ENCODE measurements at regions not wholly inside any gene's neighbourhood (a gene's known extent, or its start where the extent isn't known, plus 50 kb on each side); places are given as distances from the start of the nearest gene placed in this dataset.

GRCh38 chr2:181742361-181742760, 62.0 kb upstream of the NEUROD1 start:
- Histone ChIP-seq H3K27ac (replicated peaks; ENCODE audit: low read length) (no peak overlapping the region), H3K4ac (ENCODE audit: low read length) (no peak overlapping the region), H3K9ac (ENCODE audit: low read depth, low read length, poor library complexity) (no peak overlapping the region), H3K4me3 (ENCODE audit: low read length in 2 of 2) (no peak overlapping the region), H3K14ac (ENCODE audit: low read length) (no peak overlapping the region), H4K91ac (ENCODE audit: low read depth, low read length, poor library complexity) (no peak overlapping the region), H2BK5ac (ENCODE audit: low read length) (no peak overlapping the region), H4K8ac (ENCODE audit: low read depth, low read length) (no peak overlapping the region), H2BK12ac (ENCODE audit: low read length) (no peak overlapping the region), H3K79me1 (ENCODE audit: low read depth, low read length) (no peaks in the 10 kb centered on the region), H2BK120ac (ENCODE audit: low read depth, low read length) (no peak overlapping the region), H3K23ac (ENCODE audit: low read depth, low read length, poor library complexity) (no peak overlapping the region), H2AK5ac (ENCODE audit: low read depth, low read length) (no peak overlapping the region), H3K4me2 (ENCODE audit: insufficient read depth, low read length, poor library complexity, severe bottlenecking) (no peak overlapping the region), H3K4me1 (ENCODE audit: control insufficient read depth in 2 of 2, insufficient read depth in 1 of 2, low read depth in 1 of 2, low read length in 2 of 2) (no peaks in the 10 kb centered on the region), H2AFZ (ENCODE audit: low read length) (no peak overlapping the region), H3K36me3 (replicated peaks in 1 of 2; ENCODE audit: control insufficient read depth in 2 of 2, insufficient read depth in 2 of 2, low read length in 2 of 2) (no peaks in the 10 kb centered on the region), H2BK15ac (ENCODE audit: low read length) (no peak overlapping the region), H3K18ac (ENCODE audit: low read length) (no peak overlapping the region), H3K9me3 (replicated peaks in 1 of 2; ENCODE audit: control insufficient read depth in 2 of 2, insufficient read depth in 1 of 2, low read depth in 1 of 2, low read length in 2 of 2) (peaks cover 0 to 14% of the 10 kb centered on the region in 2 donors), H3K27me3 (ENCODE audit: control insufficient read depth in 3 of 3, insufficient read depth in 3 of 3, low read depth in 1 of 3, low read length in 3 of 3) (no peaks in the 10 kb centered on the region)
- DNase-seq (ENCODE audit: low spot score), result no peak
- WGBS, 2 donors (ENCODE audit: extremely low coverage in 2 of 2, insufficient read length in 2 of 2, insufficient replicate concordance in 1 of 2), result no CpG with 5 or more reads among the region's 3 CpGs

GRCh38 chr2:181742922-181743722, 62.8 kb upstream of the NEUROD1 start:
- Histone ChIP-seq H3K18ac (ENCODE audit: low read length) (no peak overlapping the region), H2BK5ac (ENCODE audit: low read length) (no peak overlapping the region), H3K79me1 (ENCODE audit: low read depth, low read length) (no peaks in the 10 kb centered on the region), H3K27me3 (ENCODE audit: control insufficient read depth in 3 of 3, insufficient read depth in 3 of 3, low read depth in 1 of 3, low read length in 3 of 3) (no peaks in the 10 kb centered on the region), H3K14ac (ENCODE audit: low read length) (no peak overlapping the region), H3K4ac (ENCODE audit: low read length) (no peak overlapping the region), H3K23ac (ENCODE audit: low read depth, low read length, poor library complexity) (no peak overlapping the region), H3K4me2 (ENCODE audit: insufficient read depth, low read length, poor library complexity, severe bottlenecking) (no peak overlapping the region), H3K9ac (ENCODE audit: low read depth, low read length, poor library complexity) (no peak overlapping the region), H2AK5ac (ENCODE audit: low read depth, low read length) (no peak overlapping the region), H3K4me1 (ENCODE audit: control insufficient read depth in 2 of 2, insufficient read depth in 1 of 2, low read depth in 1 of 2, low read length in 2 of 2) (no peaks in the 10 kb centered on the region), H3K36me3 (replicated peaks in 1 of 2; ENCODE audit: control insufficient read depth in 2 of 2, insufficient read depth in 2 of 2, low read length in 2 of 2) (no peaks in the 10 kb centered on the region), H3K4me3 (ENCODE audit: low read length in 2 of 2) (no peak overlapping the region), H4K91ac (ENCODE audit: low read depth, low read length, poor library complexity) (no peak overlapping the region), H4K8ac (ENCODE audit: low read depth, low read length) (no peak overlapping the region), H2AFZ (ENCODE audit: low read length) (no peak overlapping the region), H3K9me3 (replicated peaks in 1 of 2; ENCODE audit: control insufficient read depth in 2 of 2, insufficient read depth in 1 of 2, low read depth in 1 of 2, low read length in 2 of 2) (peaks cover 2 to 19% of the 10 kb centered on the region in 2 donors), H2BK12ac (ENCODE audit: low read length) (no peak overlapping the region), H2BK15ac (ENCODE audit: low read length) (no peak overlapping the region), H3K27ac (replicated peaks; ENCODE audit: low read length) (no peak overlapping the region), H2BK120ac (ENCODE audit: low read depth, low read length) (no peak overlapping the region)
- DNase-seq (ENCODE audit: low spot score), result peak; percentile 15
- WGBS, 2 donors (ENCODE audit: extremely low coverage in 2 of 2, insufficient read length in 2 of 2, insufficient replicate concordance in 1 of 2), result no CpG with 5 or more reads among the region's 6 CpGs

GRCh38 chr2:181743723-181744031, 63.4 kb upstream of the NEUROD1 start:
- no peak overlapping the region for H2BK120ac ChIP-seq (ENCODE audit: low read depth, low read length)
- no peak overlapping the region for H3K4me3 ChIP-seq (ENCODE audit: low read length in 2 of 2)
- no peak overlapping the region for H2AK5ac ChIP-seq (ENCODE audit: low read depth, low read length)
- no peak for DNase-seq (ENCODE audit: low spot score)
- H3K23ac ChIP-seq (ENCODE audit: low read depth, low read length, poor library complexity), result no peak overlapping the region
- H3K4me1 ChIP-seq (ENCODE audit: control insufficient read depth in 2 of 2, insufficient read depth in 1 of 2, low read depth in 1 of 2, low read length in 2 of 2), result no peaks in the 10 kb centered on the region
- H3K27ac ChIP-seq (replicated peaks; ENCODE audit: low read length), result no peak overlapping the region
- no peaks in the 10 kb centered on the region for H3K27me3 ChIP-seq (ENCODE audit: control insufficient read depth in 3 of 3, insufficient read depth in 3 of 3, low read depth in 1 of 3, low read length in 3 of 3)
- no peaks in the 10 kb centered on the region for H3K79me1 ChIP-seq (ENCODE audit: low read depth, low read length)
- H3K18ac ChIP-seq (ENCODE audit: low read length), result no peak overlapping the region
- no peak overlapping the region for H3K14ac ChIP-seq (ENCODE audit: low read length)
- H3K36me3 ChIP-seq (replicated peaks in 1 of 2; ENCODE audit: control insufficient read depth in 2 of 2, insufficient read depth in 2 of 2, low read length in 2 of 2), result no peaks in the 10 kb centered on the region
- no peak overlapping the region for H4K8ac ChIP-seq (ENCODE audit: low read depth, low read length)
- no peak overlapping the region for H2BK15ac ChIP-seq (ENCODE audit: low read length)
- H3K4me2 ChIP-seq (ENCODE audit: insufficient read depth, low read length, poor library complexity, severe bottlenecking), result no peak overlapping the region
- H3K9ac ChIP-seq (ENCODE audit: low read depth, low read length, poor library complexity), result no peak overlapping the region
- no peak overlapping the region for H3K4ac ChIP-seq (ENCODE audit: low read length)
- H2BK5ac ChIP-seq (ENCODE audit: low read length), result no peak overlapping the region
- no peak overlapping the region for H2BK12ac ChIP-seq (ENCODE audit: low read length)
- H2AFZ ChIP-seq (ENCODE audit: low read length), result peak overlapping the region; percentile 30
- H3K9me3 ChIP-seq (replicated peaks in 1 of 2; ENCODE audit: control insufficient read depth in 2 of 2, insufficient read depth in 1 of 2, low read depth in 1 of 2, low read length in 2 of 2), result peaks cover 2 to 19% of the 10 kb centered on the region in 2 donors
- no CpG with 5 or more reads among the region's 2 CpGs for WGBS, 2 donors (ENCODE audit: extremely low coverage in 2 of 2, insufficient read length in 2 of 2, insufficient replicate concordance in 1 of 2)
- H4K91ac ChIP-seq (ENCODE audit: low read depth, low read length, poor library complexity), result no peak overlapping the region

GRCh38 chr2:181745796-181746540, 65.7 kb upstream of the NEUROD1 start:
- H2BK120ac ChIP-seq (ENCODE audit: low read depth, low read length), result no peak overlapping the region
- WGBS, 2 donors (ENCODE audit: extremely low coverage in 2 of 2, insufficient read length in 2 of 2, insufficient replicate concordance in 1 of 2), result no CpG with 5 or more reads among the region's 3 CpGs
- no peaks in the 10 kb centered on the region for H3K79me1 ChIP-seq (ENCODE audit: low read depth, low read length)
- no peak overlapping the region for H3K9ac ChIP-seq (ENCODE audit: low read depth, low read length, poor library complexity)
- H2BK15ac ChIP-seq (ENCODE audit: low read length), result no peak overlapping the region
- DNase-seq (ENCODE audit: low spot score), result no peak
- H3K4me3 ChIP-seq (ENCODE audit: low read length in 2 of 2), result no peak overlapping the region
- no peak overlapping the region for H3K4me2 ChIP-seq (ENCODE audit: insufficient read depth, low read length, poor library complexity, severe bottlenecking)
- peaks cover 0 to 3% of the 10 kb centered on the region in 2 donors for H3K4me1 ChIP-seq (ENCODE audit: control insufficient read depth in 2 of 2, insufficient read depth in 1 of 2, low read depth in 1 of 2, low read length in 2 of 2)
- H2AFZ ChIP-seq (ENCODE audit: low read length), result no peak overlapping the region
- H4K91ac ChIP-seq (ENCODE audit: low read depth, low read length, poor library complexity), result no peak overlapping the region
- H3K27ac ChIP-seq (replicated peaks; ENCODE audit: low read length), result no peak overlapping the region
- peaks cover 2 to 22% of the 10 kb centered on the region in 2 donors for H3K9me3 ChIP-seq (replicated peaks in 1 of 2; ENCODE audit: control insufficient read depth in 2 of 2, insufficient read depth in 1 of 2, low read depth in 1 of 2, low read length in 2 of 2)
- no peaks in the 10 kb centered on the region for H3K27me3 ChIP-seq (ENCODE audit: control insufficient read depth in 3 of 3, insufficient read depth in 3 of 3, low read depth in 1 of 3, low read length in 3 of 3)
- no peak overlapping the region for H3K23ac ChIP-seq (ENCODE audit: low read depth, low read length, poor library complexity)
- H3K36me3 ChIP-seq (replicated peaks in 1 of 2; ENCODE audit: control insufficient read depth in 2 of 2, insufficient read depth in 2 of 2, low read length in 2 of 2), result no peaks in the 10 kb centered on the region
- H2BK12ac ChIP-seq (ENCODE audit: low read length), result no peak overlapping the region
- no peak overlapping the region for H3K4ac ChIP-seq (ENCODE audit: low read length)
- no peak overlapping the region for H4K8ac ChIP-seq (ENCODE audit: low read depth, low read length)
- H3K14ac ChIP-seq (ENCODE audit: low read length), result no peak overlapping the region
- H3K18ac ChIP-seq (ENCODE audit: low read length), result no peak overlapping the region
- no peak overlapping the region for H2BK5ac ChIP-seq (ENCODE audit: low read length)
- no peak overlapping the region for H2AK5ac ChIP-seq (ENCODE audit: low read depth, low read length)

Data from neuronal stem cell (in vitro differentiated cells).